Upper lobe of left lung (tissue), 4 donors: ENCODE measurements at regions not wholly inside any gene's neighbourhood (a gene's known extent, or its start where the extent isn't known, plus 50 kb on each side); places are given as distances from the start of the nearest gene placed in this dataset.

ENCODE experiments used
- CTCF ChIP-seq, 6 experiments: fragments of 450-650 bp in 4 of 6; fragments of 200-600 bp in 2 of 6; sonication (generic) in 2 of 6; IDR thresholded peaks; one replicate each; pipeline ENCODE4 v1.5.1; 2016 to 2019; ENCODE audit warnings: antibody characterized with exemption in 6 of 6
- EP300 ChIP-seq, 4 donors: sonication (generic); formaldehyde crosslinking; IDR thresholded peaks; one replicate each; pipeline ENCODE4 v1.5.1; 2017; ENCODE audit warnings: antibody characterized with exemption in 4 of 4, control low read depth in 2 of 4
- POLR2AphosphoS5 ChIP-seq, 2 donors: sonication (generic); formaldehyde crosslinking; IDR thresholded peaks; one replicate each; pipeline ENCODE4 v1.5.1; 2017; ENCODE audit warnings: antibody characterized with exemption in 2 of 2

GRCh38 chr2:5459041-5459440 lies 233.1 kb upstream of the SOX11 start:
- TF ChIP-seq POLR2AphosphoS5 (IDR thresholded peaks at IDR 0.05) (no peak), CTCF (IDR thresholded peaks at IDR 0.05) (no peak), EP300 (IDR thresholded peaks at IDR 0.05) (no peak)
